B cell (primary cell): ENCODE measurements at regions not wholly inside any gene's neighbourhood (a gene's known extent, or its start where the extent isn't known, plus 50 kb on each side); places are given as distances from the start of the nearest gene placed in this dataset.

ENCODE experiments used
- ATAC-seq: fragments of 200-7000 bp; cut with Tn5 transposase; one replicate; pipeline ENCODE4 v1.10.0; 2021; ENCODE audit warnings: low read depth, mild to moderate bottlenecking, moderate number of reproducible peaks, moderate library complexity
- CTCF ChIA-PET: fragments of 350-600 bp; sonication (Branson Sonifier 250); formaldehyde crosslinking; loops from one replicate; lab custom pipeline; 2021; ENCODE audit warnings: antibody characterized with exemption, inconsistent platforms; lab: Charles Lee
- POLR2A ChIA-PET: fragments of 350-600 bp; sonication (Branson Sonifier 250); formaldehyde crosslinking; loops from one replicate; lab custom pipeline; 2021; ENCODE audit warnings: antibody characterized with exemption; lab: Charles Lee
- DNase-seq: peaks from one replicate; pipeline ENCODE4 v3.0.0; 2013
- H2AFZ ChIP-seq: 2 replicates; pipeline ENCODE4 v1.6.1; 2012; ENCODE audit warnings: mild to moderate bottlenecking, low read depth, low read length; ENCODE audit not compliant: insufficient read depth, poor library complexity, severe bottlenecking
- H3K27ac ChIP-seq, 2 donors: 1 replicate in 1 of 2; 2 replicates in 1 of 2; pipeline ENCODE4 v1.5.1; 2012 to 2013; ENCODE audit warnings: low read length in 2 of 2, mild to moderate bottlenecking in 2 of 2, moderate library complexity in 1 of 2
- H3K27me3 ChIP-seq, 4 experiments: fragments of 200-600 bp in 1 of 4; sonication (generic) in 1 of 4; replicated peaks in 1 of 4; 1 replicate in 2 of 4; 2 replicates in 2 of 4; pipeline versions ENCODE4 v1.6.1 to v1.7.0; 2013 to 2016; ENCODE audit warnings: low read length in 3 of 4, mild to moderate bottlenecking in 2 of 4, mixed read lengths in 1 of 4, moderate library complexity in 1 of 4; ENCODE audit not compliant: insufficient read depth in 4 of 4, control insufficient read depth in 3 of 4; ENCODE audit errors: control extremely low read depth in 1 of 4
- H3K36me3 ChIP-seq, 2 experiments: replicated peaks in 1 of 2; 1 replicate in 1 of 2; 2 replicates in 1 of 2; pipeline versions ENCODE4 v1.6.1 to v1.7.1; 2013; ENCODE audit warnings: low read length in 1 of 2; ENCODE audit not compliant: insufficient read depth in 2 of 2, control insufficient read depth in 1 of 2; ENCODE audit errors: control extremely low read depth in 1 of 2, extremely low read depth in 1 of 2
- H3K4me1 ChIP-seq, 2 donors: fragments of 200-600 bp in 1 of 2; sonication (generic) in 1 of 2; 1 replicate in 1 of 2; 2 replicates in 1 of 2; pipeline versions ENCODE4 v1.5.1 to v1.6.1; 2013 to 2017; ENCODE audit warnings: low read length in 2 of 2; ENCODE audit not compliant: control insufficient read depth in 2 of 2, insufficient read depth in 2 of 2
- H3K4me2 ChIP-seq: replicated peaks from 2 replicates; pipeline ENCODE3; 2012; ENCODE audit warnings: mild to moderate bottlenecking, low read depth, low read length; ENCODE audit not compliant: poor library complexity, severe bottlenecking
- H3K4me3 ChIP-seq, 5 experiments: fragments of 200-600 bp in 1 of 5; sonication (generic) in 1 of 5; 1 replicate in 3 of 5; 2 replicates in 2 of 5; pipeline versions ENCODE4 v1.5.1 to v1.7.0; 2011 to 2016; ENCODE audit warnings: low read length in 4 of 5, mild to moderate bottlenecking in 4 of 5, low read depth in 2 of 5, control low read depth in 1 of 5, moderate library complexity in 1 of 5; ENCODE audit not compliant: insufficient read depth in 1 of 5; ENCODE audit errors: control extremely low read depth in 1 of 5, extremely low read depth in 1 of 5
- H3K79me2 ChIP-seq: fragments of 200-600 bp; sonication (generic); one replicate; pipeline ENCODE4 v1.6.0; 2016; ENCODE audit warnings: low read length; ENCODE audit not compliant: control insufficient read depth, insufficient read depth
- H3K9ac ChIP-seq: fragments of 200-600 bp; sonication (generic); 2 replicates; pipeline ENCODE4 v1.6.1; 2017; ENCODE audit warnings: mild to moderate bottlenecking, low read length, moderate library complexity
- H3K9me3 ChIP-seq, 3 donors: one replicate each; pipeline versions ENCODE4 v1.6.1 to v1.7.1; 2013; ENCODE audit warnings: low read length in 2 of 3; ENCODE audit not compliant: control insufficient read depth in 2 of 3, insufficient read depth in 1 of 3; ENCODE audit errors: control extremely low read depth in 1 of 3
- H4K20me1 ChIP-seq: 2 replicates; pipeline ENCODE4 v1.6.0; 2012; ENCODE audit warnings: mild to moderate bottlenecking, low read length; ENCODE audit not compliant: insufficient read depth, control insufficient read depth, poor library complexity, severe bottlenecking
- H3K27ac Mint-ChIP-seq: one replicate; pipeline ENCODE4 v1.8.0; 2021; ENCODE audit warnings: mixed read lengths
- H3K27me3 Mint-ChIP-seq: one replicate; pipeline ENCODE4 v1.8.0; 2021; ENCODE audit warnings: mixed read lengths
- H3K4me1 Mint-ChIP-seq: one replicate; pipeline ENCODE4 v1.8.0; 2021; ENCODE audit warnings: mixed read lengths
- H3K4me3 Mint-ChIP-seq: one replicate; pipeline ENCODE4 v1.8.0; 2021; ENCODE audit warnings: mixed read lengths
- H3K9me3 Mint-ChIP-seq: one replicate; pipeline ENCODE4 v1.8.0; 2022; ENCODE audit warnings: mixed read lengths; ENCODE audit not compliant: insufficient read depth
- CTCF ChIP-seq: fragments of 200-600 bp; IDR thresholded peaks from one replicate; pipeline ENCODE4 v1.8.0; 2022; ENCODE audit warnings: antibody characterized with exemption, mild to moderate bottlenecking
- EZH2 ChIP-seq: IDR thresholded peaks from 2 replicates; pipeline ENCODE4 v1.6.1; 2012; ENCODE audit warnings: borderline replicate concordance, low read depth, mild to moderate bottlenecking, moderate library complexity, low read length; ENCODE audit not compliant: insufficient read depth, poor library complexity, severe bottlenecking
- WGBS: methylation state at CpG from one replicate; pipeline ENCODE4 v1.1.5; 2013; ENCODE audit warnings: missing lambda C conversion rate; ENCODE audit not compliant: insufficient coverage; 5-methylcytosine and 5-hydroxymethylcytosine counted together
- intact Hi-C: fragments of 100-400 bp; cut with micrococcal nuclease; formaldehyde crosslinking; loops from one replicate; pipeline ENCODE4 v1.10.0; 2022

- H3K4me1 ChIP-seq, result peaks cover 0 to 4% of the 10 kb centered on the region in 2 donors
- H2AFZ ChIP-seq, result no peak overlapping the region
- peaks cover 3% of the 10 kb centered on the region for H3K4me1 Mint-ChIP-seq
- no peaks in the 10 kb centered on the region for H3K27me3 Mint-ChIP-seq
- no peak overlapping the region for H3K27ac Mint-ChIP-seq
- no peaks in the 10 kb centered on the region for H3K9me3 ChIP-seq
- no peaks in the 10 kb centered on the region for H3K27me3 ChIP-seq
- ChIA-PET POLR2A (no interaction called here), CTCF (no interaction called here)
- H3K4me2 ChIP-seq, result no peak overlapping the region
- TF ChIP-seq CTCF (no peak), EZH2 (no peak)
- no peak overlapping the region for H3K27ac ChIP-seq
- ATAC-seq (no peak), DNase-seq (no peak)
- no peaks in the 10 kb centered on the region for H4K20me1 ChIP-seq
- intact Hi-C loops, result no loop called here
- no peak overlapping the region for H3K9ac ChIP-seq
- H3K4me3 Mint-ChIP-seq, result no peak overlapping the region
- H3K79me2 ChIP-seq, result no peaks in the 10 kb centered on the region
- no peak overlapping the region for H3K4me3 ChIP-seq
- H3K9me3 Mint-ChIP-seq, result no peaks in the 10 kb centered on the region
- no peaks in the 10 kb centered on the region for H3K36me3 ChIP-seq
Observed at GRCh38 chr6:81609736-81610135, 142.7 kb downstream of the TENT5A start.

- Histone ChIP-seq H3K36me3 (no peaks in the 10 kb centered on the region), H2AFZ (no peak overlapping the region), H3K27me3 (no peaks in the 10 kb centered on the region), H4K20me1 (no peaks in the 10 kb centered on the region), H3K79me2 (no peaks in the 10 kb centered on the region), H3K27ac (no peak overlapping the region), H3K9me3 (no peaks in the 10 kb centered on the region), H3K4me2 (no peak overlapping the region), H3K4me3 (no peak overlapping the region), H3K4me1 (peaks cover 0 to 4% of the 10 kb centered on the region in 2 donors), H3K9ac (no peak overlapping the region)
- H3K4me1 Mint-ChIP-seq, result peaks cover 3% of the 10 kb centered on the region
- no peak overlapping the region for H3K27ac Mint-ChIP-seq
- no peak for TF ChIP-seq CTCF
- no peak for TF ChIP-seq EZH2
- H3K27me3 Mint-ChIP-seq, result no peaks in the 10 kb centered on the region
- H3K9me3 Mint-ChIP-seq, result no peaks in the 10 kb centered on the region
- DNase-seq (no peak), ATAC-seq (no peak)
- WGBS, result no CpG with 5 or more reads among the region's 2 CpGs
- no peak overlapping the region for H3K4me3 Mint-ChIP-seq
- ChIA-PET POLR2A (no interaction called here), CTCF (no interaction called here)
- intact Hi-C loops, result no loop called here
Observed at GRCh38 chr6:81608776-81609175, 143.7 kb downstream of the TENT5A start.
